K562 (cell line): ENCODE measurements at regions not wholly inside any gene's neighbourhood (a gene's known extent, or its start where the extent isn't known, plus 50 kb on each side); places are given as distances from the start of the nearest gene placed in this dataset.

Source experiments
- ATAC-seq: fragments of 200-7000 bp; cut with Tn5 transposase; 3 replicates; pipeline ENCODE4 v1.9.1; 2020; ENCODE audit warnings: moderate library complexity
- BruUV-seq: library from RNA; stranded (reverse); fragments of 400-500 nt; replicated peaks from 2 replicates; lab custom pipeline; 2021; lab: Mats Ljungman, UMichigan
- CTCF ChIA-PET: fragments of 300-600 bp; formaldehyde crosslinking; extraction: SDS; loops from one replicate; lab custom pipeline; 2021; ENCODE audit warnings: low intra/inter-chr PET ratio; lab: Yijun Ruan, JAX
- POLR2A ChIA-PET: fragments of 300-600, 350-650 bp; sonication (Branson Sonifier 250); formaldehyde crosslinking; extraction: SDS; loops from one replicate; lab custom pipeline; 2021; ENCODE audit warnings: antibody characterized with exemption, inconsistent platforms; lab: Yijun Ruan, JAX
- DNase-seq, 4 experiments: peaks; one replicate each; pipeline versions ENCODE4 v3.0.0 to v3.0.0-alpha.2; 2011 to 2018; ENCODE audit warnings: low spot score in 3 of 4, mixed read lengths in 3 of 4; ENCODE audit errors: extremely low read depth in 1 of 4
- FAIRE-seq: peaks from 2 replicates; lab custom pipeline; 2011; peaks lifted over from hg19 to GRCh38; lab: Jason Lieb, UNC
- H2AFZ ChIP-seq: 2 replicates; pipeline ENCODE4 v1.6.0; 2011; ENCODE audit warnings: low read depth, low read length, control low read depth, inconsistent platforms
- H3K27ac ChIP-seq: fragments of 200-600 bp; 3 replicates; pipeline ENCODE4 v1.8.0; 2011; ENCODE audit warnings: low read depth, mild to moderate bottlenecking, control low read depth, inconsistent platforms, low read length, moderate library complexity, mixed read lengths; ENCODE audit errors: extremely low read depth
- H3K27me3 ChIP-seq, 2 experiments: fragments of 300-600 bp in 1 of 2; 2 replicates in 1 of 2; 3 replicates in 1 of 2; pipeline versions ENCODE4 v1.6.0 to v1.8.0; 2011; ENCODE audit warnings: inconsistent platforms in 2 of 2, low read length in 2 of 2, mild to moderate bottlenecking in 1 of 2, mixed read lengths in 1 of 2, moderate library complexity in 1 of 2; ENCODE audit not compliant: control insufficient read depth in 2 of 2, insufficient read depth in 2 of 2
- H3K36me3 ChIP-seq: fragments of 300-600 bp; 3 replicates; pipeline ENCODE4 v1.8.0; 2011; ENCODE audit warnings: mild to moderate bottlenecking, low read length, inconsistent platforms; ENCODE audit not compliant: control insufficient read depth, insufficient read depth
- H3K4me1 ChIP-seq, 2 experiments: fragments of 200-600 bp in 1 of 2; replicated peaks in 1 of 2; 2 replicates in 1 of 2; 3 replicates in 1 of 2; pipeline versions ENCODE4 v1.5.1 to v1.8.0; 2011; ENCODE audit warnings: inconsistent platforms in 2 of 2, low read length in 2 of 2, mild to moderate bottlenecking in 1 of 2, mixed read lengths in 1 of 2, moderate library complexity in 1 of 2; ENCODE audit not compliant: control insufficient read depth in 2 of 2, insufficient read depth in 2 of 2
- H3K4me2 ChIP-seq: 2 replicates; pipeline ENCODE4 v1.6.1; 2011; ENCODE audit warnings: low read length, control low read depth, inconsistent platforms, mixed read lengths; ENCODE audit not compliant: insufficient read depth
- H3K4me3 ChIP-seq: fragments of 200-600 bp; sonication (generic), shearing (Covaris generic); 2 replicates; pipeline ENCODE4 v1.5.1; 2016; ENCODE audit warnings: control low read depth, inconsistent platforms
- H3K79me2 ChIP-seq: fragments of 200-600 bp; 3 replicates; pipeline ENCODE4 v1.8.0; 2011; ENCODE audit warnings: low read length, inconsistent platforms; ENCODE audit not compliant: control insufficient read depth, insufficient read depth
- H3K9ac ChIP-seq, 2 experiments: 2 replicates each; pipeline versions ENCODE4 v1.6.0 to v1.6.1; 2011; ENCODE audit warnings: low read depth in 2 of 2, low read length in 2 of 2, control low read depth in 1 of 2, inconsistent platforms in 1 of 2, mild to moderate bottlenecking in 1 of 2, mixed read lengths in 1 of 2; ENCODE audit not compliant: insufficient read depth in 1 of 2
- H3K9me1 ChIP-seq: one replicate; pipeline ENCODE4 v1.6.0; 2011; ENCODE audit warnings: inconsistent platforms, mild to moderate bottlenecking, low read length, moderate library complexity; ENCODE audit not compliant: control insufficient read depth, insufficient read depth
- H3K9me3 ChIP-seq: replicated peaks from 2 replicates; pipeline ENCODE4 v1.5.1; 2011; ENCODE audit warnings: low read depth, low read length, inconsistent platforms; ENCODE audit not compliant: control insufficient read depth, insufficient read depth
- H4K20me1 ChIP-seq: replicated peaks from 2 replicates; pipeline ENCODE4 v1.6.1; 2011; ENCODE audit warnings: low read length, inconsistent platforms, mixed read lengths; ENCODE audit not compliant: control insufficient read depth, insufficient read depth
- FOXK2 ChIP-seq, 2 experiments: fragments of 450-650 bp; IDR thresholded peaks in 1 of 2; conservative IDR thresholded peaks in 1 of 2; 2 replicates each; pipeline ENCODE4 v1.6.1; 2016; ENCODE audit warnings: low read depth in 2 of 2, mild to moderate bottlenecking in 1 of 2
- WGBS: fragments of 100-300 bp; shearing (Covaris generic); methylation state at CpG from one replicate; pipeline ENCODE4 v1.1.6; 2016; ENCODE audit warnings: low coverage, mixed read lengths; ENCODE audit not compliant: insufficient coverage; ENCODE audit errors: missing lambda C conversion rate; 5-methylcytosine and 5-hydroxymethylcytosine counted together
- in situ Hi-C: fragments of 300-500 bp; cut with MboI; formaldehyde crosslinking; loops from 4 replicates; pipeline ENCODE4 v1.15.0; 2018; ENCODE audit warnings: inconsistent platforms, mixed read lengths
- intact Hi-C: fragments of 100-400 bp; cut with micrococcal nuclease; formaldehyde crosslinking; loops from 2 replicates; pipeline ENCODE4 v1.14.2; 2022
- TF ChIP-seq, protein P1 (sequence below): sonication (generic); formaldehyde crosslinking; IDR thresholded peaks from 2 replicates; pipeline ENCODE4 v1.8.0; 2022; ENCODE audit warnings: mild to moderate bottlenecking, missing genetic modification reagents
- TF ChIP-seq, protein P2 (sequence below): fragments of 450-650 bp; formaldehyde crosslinking; IDR thresholded peaks from 2 replicates; pipeline ENCODE4 v1.4.0; 2022; ENCODE audit warnings: mild to moderate bottlenecking, moderate library complexity
- TF ChIP-seq, protein P3 (sequence below): fragments of 250-450 bp; sonication (Bioruptor Pico); IDR thresholded peaks from 2 replicates; pipeline ENCODE4 v1.5.0; 2020; ENCODE audit warnings: mild to moderate bottlenecking

DNA sequence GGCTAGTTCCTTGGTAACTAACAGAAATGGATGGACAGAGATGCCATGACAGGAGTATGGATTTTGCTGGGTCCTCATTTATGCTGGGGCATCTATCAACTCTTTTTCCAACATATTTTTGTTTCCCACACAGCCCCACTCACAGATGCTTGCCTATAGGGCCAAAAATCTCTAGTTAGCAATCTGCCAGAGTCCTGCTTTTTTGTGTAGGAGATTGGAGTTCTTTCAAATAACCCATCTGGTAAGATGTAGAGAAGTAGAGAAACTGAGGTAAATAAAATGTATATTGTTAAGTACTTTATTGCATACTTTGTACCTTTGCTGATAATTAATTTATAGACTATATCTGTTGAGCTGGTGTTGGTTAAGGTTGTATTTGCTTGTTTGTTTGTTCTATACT, 456.5 kb upstream of the GOLIM4 start:
- no peak for FAIRE-seq
- POLR2A ChIA-PET: no interaction called here
- no peak overlapping the region for H2AFZ ChIP-seq

DNA sequence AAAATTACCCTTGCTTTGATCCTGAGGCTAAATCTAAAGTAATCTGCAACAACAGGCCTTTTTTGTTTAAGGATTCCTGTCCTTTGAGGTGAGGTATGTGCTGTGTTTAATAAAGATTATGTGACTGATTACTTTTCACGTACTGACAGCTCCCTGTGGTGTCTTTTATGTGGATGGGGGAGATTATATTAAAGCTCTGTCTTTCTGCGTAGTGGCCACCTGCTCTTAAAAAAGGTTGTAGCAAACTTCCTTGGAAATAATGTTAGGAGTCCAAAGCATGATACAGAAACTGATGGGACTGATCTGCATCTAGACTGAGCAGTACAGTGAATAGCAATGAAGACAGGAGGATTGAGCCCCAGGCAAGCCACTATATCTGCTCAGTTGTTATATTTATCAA, 453.0 kb upstream of the GOLIM4 start:
- no peaks in the 10 kb centered on the region for H3K9me1 ChIP-seq
- H4K20me1 ChIP-seq: no peaks in the 10 kb centered on the region
- FAIRE-seq: no peak
- H2AFZ ChIP-seq: no peak overlapping the region
- ATAC-seq: no peak
- no peaks in the 10 kb centered on the region for H3K27me3 ChIP-seq
- 0 out of 2 replicates have a peak, but pooled peaks cover 5% of the 10 kb centered on the region for H3K9me3 ChIP-seq
- no peaks in the 10 kb centered on the region for H3K36me3 ChIP-seq
- TF ChIP-seq, protein P1, sequence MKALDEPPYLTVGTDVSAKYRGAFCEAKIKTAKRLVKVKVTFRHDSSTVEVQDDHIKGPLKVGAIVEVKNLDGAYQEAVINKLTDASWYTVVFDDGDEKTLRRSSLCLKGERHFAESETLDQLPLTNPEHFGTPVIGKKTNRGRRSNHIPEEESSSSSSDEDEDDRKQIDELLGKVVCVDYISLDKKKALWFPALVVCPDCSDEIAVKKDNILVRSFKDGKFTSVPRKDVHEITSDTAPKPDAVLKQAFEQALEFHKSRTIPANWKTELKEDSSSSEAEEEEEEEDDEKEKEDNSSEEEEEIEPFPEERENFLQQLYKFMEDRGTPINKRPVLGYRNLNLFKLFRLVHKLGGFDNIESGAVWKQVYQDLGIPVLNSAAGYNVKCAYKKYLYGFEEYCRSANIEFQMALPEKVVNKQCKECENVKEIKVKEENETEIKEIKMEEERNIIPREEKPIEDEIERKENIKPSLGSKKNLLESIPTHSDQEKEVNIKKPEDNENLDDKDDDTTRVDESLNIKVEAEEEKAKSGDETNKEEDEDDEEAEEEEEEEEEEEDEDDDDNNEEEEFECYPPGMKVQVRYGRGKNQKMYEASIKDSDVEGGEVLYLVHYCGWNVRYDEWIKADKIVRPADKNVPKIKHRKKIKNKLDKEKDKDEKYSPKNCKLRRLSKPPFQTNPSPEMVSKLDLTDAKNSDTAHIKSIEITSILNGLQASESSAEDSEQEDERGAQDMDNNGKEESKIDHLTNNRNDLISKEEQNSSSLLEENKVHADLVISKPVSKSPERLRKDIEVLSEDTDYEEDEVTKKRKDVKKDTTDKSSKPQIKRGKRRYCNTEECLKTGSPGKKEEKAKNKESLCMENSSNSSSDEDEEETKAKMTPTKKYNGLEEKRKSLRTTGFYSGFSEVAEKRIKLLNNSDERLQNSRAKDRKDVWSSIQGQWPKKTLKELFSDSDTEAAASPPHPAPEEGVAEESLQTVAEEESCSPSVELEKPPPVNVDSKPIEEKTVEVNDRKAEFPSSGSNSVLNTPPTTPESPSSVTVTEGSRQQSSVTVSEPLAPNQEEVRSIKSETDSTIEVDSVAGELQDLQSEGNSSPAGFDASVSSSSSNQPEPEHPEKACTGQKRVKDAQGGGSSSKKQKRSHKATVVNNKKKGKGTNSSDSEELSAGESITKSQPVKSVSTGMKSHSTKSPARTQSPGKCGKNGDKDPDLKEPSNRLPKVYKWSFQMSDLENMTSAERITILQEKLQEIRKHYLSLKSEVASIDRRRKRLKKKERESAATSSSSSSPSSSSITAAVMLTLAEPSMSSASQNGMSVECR (CRISPR knock-in tag): no peak
- TF ChIP-seq FOXK2 (conservative IDR thresholded peaks at IDR 0.05 in 1 of 2, IDR thresholded peaks at IDR 0.05 in 1 of 2; ENCODE audit: low read depth in 2 of 2): no peak
- POLR2A ChIA-PET: no interaction called here
- H3K79me2 ChIP-seq: no peaks in the 10 kb centered on the region
- no peak overlapping the region for H3K9ac ChIP-seq
- in situ Hi-C loops: no loop called here
- 0% methylated on average over 2 of the region's 2 CpGs for WGBS
- no TSS peak for BruUV-seq
- intact Hi-C loops: no loop called here
- no peak for DNase-seq
- H3K4me3 ChIP-seq: no peak overlapping the region
- CTCF ChIA-PET: no interaction called here
- no peak overlapping the region for H3K27ac ChIP-seq
- no peaks in the 10 kb centered on the region for H3K4me1 ChIP-seq
- H3K4me2 ChIP-seq: no peak overlapping the region

More for the DNA sequence above, 456.5 kb upstream of the GOLIM4 start:
- no peak overlapping the region for H3K27ac ChIP-seq
- no peak for ATAC-seq
- no peaks in the 10 kb centered on the region for H4K20me1 ChIP-seq
- intact Hi-C loops (no loop called here), in situ Hi-C loops (no loop called here)
- no peak overlapping the region for H3K4me3 ChIP-seq
- H3K27me3 ChIP-seq: no peaks in the 10 kb centered on the region
- H3K79me2 ChIP-seq: no peaks in the 10 kb centered on the region
- H3K9me3 ChIP-seq: 0 out of 2 replicates have a peak, but pooled peaks cover 5% of the 10 kb centered on the region
- H3K4me1 ChIP-seq: no peaks in the 10 kb centered on the region
- TF ChIP-seq, protein P2, sequence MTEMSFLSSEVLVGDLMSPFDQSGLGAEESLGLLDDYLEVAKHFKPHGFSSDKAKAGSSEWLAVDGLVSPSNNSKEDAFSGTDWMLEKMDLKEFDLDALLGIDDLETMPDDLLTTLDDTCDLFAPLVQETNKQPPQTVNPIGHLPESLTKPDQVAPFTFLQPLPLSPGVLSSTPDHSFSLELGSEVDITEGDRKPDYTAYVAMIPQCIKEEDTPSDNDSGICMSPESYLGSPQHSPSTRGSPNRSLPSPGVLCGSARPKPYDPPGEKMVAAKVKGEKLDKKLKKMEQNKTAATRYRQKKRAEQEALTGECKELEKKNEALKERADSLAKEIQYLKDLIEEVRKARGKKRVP (CRISPR knock-in tag): no peak
- TF ChIP-seq, protein P3, sequence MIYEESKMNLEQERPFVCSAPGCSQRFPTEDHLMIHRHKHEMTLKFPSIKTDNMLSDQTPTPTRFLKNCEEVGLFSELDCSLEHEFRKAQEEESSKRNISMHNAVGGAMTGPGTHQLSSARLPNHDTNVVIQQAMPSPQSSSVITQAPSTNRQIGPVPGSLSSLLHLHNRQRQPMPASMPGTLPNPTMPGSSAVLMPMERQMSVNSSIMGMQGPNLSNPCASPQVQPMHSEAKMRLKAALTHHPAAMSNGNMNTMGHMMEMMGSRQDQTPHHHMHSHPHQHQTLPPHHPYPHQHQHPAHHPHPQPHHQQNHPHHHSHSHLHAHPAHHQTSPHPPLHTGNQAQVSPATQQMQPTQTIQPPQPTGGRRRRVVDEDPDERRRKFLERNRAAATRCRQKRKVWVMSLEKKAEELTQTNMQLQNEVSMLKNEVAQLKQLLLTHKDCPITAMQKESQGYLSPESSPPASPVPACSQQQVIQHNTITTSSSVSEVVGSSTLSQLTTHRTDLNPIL (CRISPR knock-in tag): no peak
- H3K9ac ChIP-seq: no peak overlapping the region
- no TSS peak for BruUV-seq
- H3K4me2 ChIP-seq: no peak overlapping the region
- H3K36me3 ChIP-seq: no peaks in the 10 kb centered on the region
- no peaks in the 10 kb centered on the region for H3K9me1 ChIP-seq
- CTCF ChIA-PET: no interaction called here
- no peak for DNase-seq
